ENCODE measurements at regions not wholly inside any gene's neighbourhood (a gene's known extent, or its start where the extent isn't known, plus 50 kb on each side); places are given as distances from the start of the nearest gene placed in this dataset.

- H3K4me1 ChIP-seq, result no peaks in the 10 kb centered on the region
- intact Hi-C loops (cut with DNase I), result no loop called here
- no peaks in the 10 kb centered on the region for H3K27me3 ChIP-seq
- no peak overlapping the region for H3K4me3 ChIP-seq
- TF ChIP-seq, protein P1, sequence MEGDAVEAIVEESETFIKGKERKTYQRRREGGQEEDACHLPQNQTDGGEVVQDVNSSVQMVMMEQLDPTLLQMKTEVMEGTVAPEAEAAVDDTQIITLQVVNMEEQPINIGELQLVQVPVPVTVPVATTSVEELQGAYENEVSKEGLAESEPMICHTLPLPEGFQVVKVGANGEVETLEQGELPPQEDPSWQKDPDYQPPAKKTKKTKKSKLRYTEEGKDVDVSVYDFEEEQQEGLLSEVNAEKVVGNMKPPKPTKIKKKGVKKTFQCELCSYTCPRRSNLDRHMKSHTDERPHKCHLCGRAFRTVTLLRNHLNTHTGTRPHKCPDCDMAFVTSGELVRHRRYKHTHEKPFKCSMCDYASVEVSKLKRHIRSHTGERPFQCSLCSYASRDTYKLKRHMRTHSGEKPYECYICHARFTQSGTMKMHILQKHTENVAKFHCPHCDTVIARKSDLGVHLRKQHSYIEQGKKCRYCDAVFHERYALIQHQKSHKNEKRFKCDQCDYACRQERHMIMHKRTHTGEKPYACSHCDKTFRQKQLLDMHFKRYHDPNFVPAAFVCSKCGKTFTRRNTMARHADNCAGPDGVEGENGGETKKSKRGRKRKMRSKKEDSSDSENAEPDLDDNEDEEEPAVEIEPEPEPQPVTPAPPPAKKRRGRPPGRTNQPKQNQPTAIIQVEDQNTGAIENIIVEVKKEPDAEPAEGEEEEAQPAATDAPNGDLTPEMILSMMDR (IDR thresholded peaks at IDR 0.05), result no peak
- DNase-seq (ENCODE audit: low spot score in 2 of 2), result no peak
- no peaks in the 10 kb centered on the region for H3K36me3 ChIP-seq
- no peaks in the 10 kb centered on the region for H3K9me3 ChIP-seq
- no peak overlapping the region for H3K27ac ChIP-seq
These were observed 327.3 kb upstream of the SATB1 start for GRCh38 chr3:18752273-18752934.

DNA sequence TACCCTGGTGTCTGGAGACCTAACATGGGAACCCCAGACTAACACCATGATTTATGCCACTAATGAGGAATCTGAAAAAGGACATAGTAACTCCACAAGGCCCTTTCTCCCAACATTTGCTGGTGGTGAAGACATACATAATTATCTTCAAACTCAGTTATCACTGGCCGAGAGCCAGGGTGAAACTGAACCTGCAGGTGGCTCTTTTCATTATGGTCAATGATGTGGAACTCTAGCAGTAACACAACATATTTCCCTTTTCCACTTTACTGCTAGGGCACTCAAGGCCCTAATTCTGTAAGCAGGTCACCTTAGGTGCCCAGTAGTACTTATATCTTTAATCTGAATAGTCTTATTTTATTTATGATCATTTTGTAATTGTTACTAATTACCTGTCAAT is 326.4 kb upstream of the SATB1 start:
- no peak for DNase-seq (ENCODE audit: low spot score in 2 of 2)
- Histone ChIP-seq H3K4me1 (no peaks in the 10 kb centered on the region), H3K4me3 (no peak overlapping the region), H3K36me3 (no peaks in the 10 kb centered on the region), H3K27ac (no peak overlapping the region), H3K9me3 (no peaks in the 10 kb centered on the region), H3K27me3 (no peaks in the 10 kb centered on the region)
- TF ChIP-seq, protein P1 (IDR thresholded peaks at IDR 0.05), result no peak
- intact Hi-C loops (cut with DNase I), result no loop called here

DNA sequence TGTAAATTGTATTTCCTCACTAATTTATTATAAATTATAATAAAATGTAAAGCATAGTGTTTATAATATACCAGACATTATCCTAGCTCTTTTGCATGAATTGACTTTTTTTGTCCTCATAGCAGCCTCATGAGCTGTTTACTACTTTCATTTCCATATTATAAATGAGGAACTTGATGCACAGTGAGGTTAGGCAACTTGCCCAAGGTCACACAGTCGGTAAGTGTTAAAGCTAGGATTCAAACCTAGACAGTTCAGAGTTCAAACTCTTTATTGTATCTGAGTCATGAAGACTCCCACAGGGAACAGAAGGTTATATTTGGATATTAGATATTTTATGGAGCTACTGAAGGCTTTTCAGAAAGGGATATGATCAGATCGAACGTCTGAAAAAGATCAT is 322.2 kb upstream of the SATB1 start:
- Histone ChIP-seq H3K4me1 (no peaks in the 10 kb centered on the region), H3K36me3 (no peaks in the 10 kb centered on the region), H3K4me3 (no peak overlapping the region), H3K27me3 (no peaks in the 10 kb centered on the region), H3K27ac (no peak overlapping the region), H3K9me3 (no peaks in the 10 kb centered on the region)
- TF ChIP-seq, protein P1 (IDR thresholded peaks at IDR 0.05), result no peak
- intact Hi-C loops (cut with DNase I), result no loop called here
- DNase-seq (ENCODE audit: low spot score in 2 of 2), result peak in 1 of 2 donors; percentile 64

- H3K27ac ChIP-seq, result no peak overlapping the region
- intact Hi-C loops (cut with DNase I), result no loop called here
- no peak overlapping the region for H3K4me3 ChIP-seq
- no peaks in the 10 kb centered on the region for H3K9me3 ChIP-seq
- no peaks in the 10 kb centered on the region for H3K27me3 ChIP-seq
- TF ChIP-seq, protein P1 (IDR thresholded peaks at IDR 0.05), result no peak
- H3K36me3 ChIP-seq, result no peaks in the 10 kb centered on the region
- no peaks in the 10 kb centered on the region for H3K4me1 ChIP-seq
- no peak for DNase-seq (ENCODE audit: low spot score in 2 of 2)
These were observed 320.3 kb upstream of the SATB1 start for GRCh38 chr3:18745472-18745871.

- intact Hi-C loops (cut with DNase I), result no loop called here
- H3K4me3 ChIP-seq, result no peak overlapping the region
- no peaks in the 10 kb centered on the region for H3K9me3 ChIP-seq
- H3K36me3 ChIP-seq, result no peaks in the 10 kb centered on the region
- H3K4me1 ChIP-seq, result no peaks in the 10 kb centered on the region
- H3K27ac ChIP-seq, result no peak overlapping the region
- no peak for DNase-seq (ENCODE audit: low spot score in 2 of 2)
- no peaks in the 10 kb centered on the region for H3K27me3 ChIP-seq
- TF ChIP-seq, protein P1 (IDR thresholded peaks at IDR 0.05), result no peak
These were observed 319.3 kb upstream of the SATB1 start for GRCh38 chr3:18744472-18744871.

DNA sequence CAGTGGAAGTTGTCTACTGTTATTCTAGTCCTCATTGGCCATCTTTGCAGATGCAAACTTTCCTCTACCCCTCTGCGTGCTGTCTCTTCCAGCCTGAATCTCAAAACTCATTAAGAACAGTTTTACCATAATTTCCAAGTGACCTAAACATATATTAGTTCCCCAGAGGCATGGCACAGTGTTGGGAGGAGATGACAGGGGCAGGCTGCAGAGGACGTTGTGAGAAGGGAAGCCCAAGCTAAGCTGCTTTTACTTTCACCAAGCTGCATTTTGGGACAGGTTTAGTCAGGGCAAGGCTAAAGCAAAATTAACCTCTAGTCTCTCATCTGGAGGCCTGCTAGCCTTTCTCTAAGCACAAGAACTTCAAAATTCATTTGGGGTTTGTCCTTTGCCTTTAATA is 318.6 kb upstream of the SATB1 start:
- H3K36me3 ChIP-seq, result no peaks in the 10 kb centered on the region
- no peaks in the 10 kb centered on the region for H3K27me3 ChIP-seq
- no peak overlapping the region for H3K4me3 ChIP-seq
- no peaks in the 10 kb centered on the region for H3K4me1 ChIP-seq
- no peak overlapping the region for H3K27ac ChIP-seq
- no peaks in the 10 kb centered on the region for H3K9me3 ChIP-seq
- DNase-seq (ENCODE audit: low spot score in 2 of 2), result no peak
- TF ChIP-seq, protein P1 (IDR thresholded peaks at IDR 0.05), result no peak
- intact Hi-C loops (cut with DNase I), result no loop called here

All from ascending aorta (tissue), 2 donors.